Liver (tissue), 7 donors: ENCODE measurements at regions not wholly inside any gene's neighbourhood (a gene's known extent, or its start where the extent isn't known, plus 50 kb on each side); places are given as distances from the start of the nearest gene placed in this dataset.

Experiments used
- DNase-seq: peaks from one replicate; pipeline ENCODE4 v3.0.0-alpha.2; 2017; ENCODE audit warnings: low spot score
- H3K27ac ChIP-seq, 2 donors: one replicate each; pipeline ENCODE4 v1.7.0; 2013; ENCODE audit warnings: inconsistent platforms in 2 of 2, low read length in 2 of 2, control low read depth in 1 of 2, low read depth in 1 of 2, mild to moderate bottlenecking in 1 of 2
- H3K27me3 ChIP-seq, 4 donors: one replicate each; pipeline versions ENCODE4 v1.6.1 to v1.7.0; 2013; ENCODE audit warnings: low read length in 3 of 4, inconsistent platforms in 1 of 4, mild to moderate bottlenecking in 1 of 4, moderate library complexity in 1 of 4; ENCODE audit not compliant: control insufficient read depth in 4 of 4, insufficient read depth in 4 of 4
- H3K36me3 ChIP-seq, 4 donors: one replicate each; pipeline versions ENCODE4 v1.6.1 to v1.7.0; 2013; ENCODE audit warnings: low read length in 3 of 4, mild to moderate bottlenecking in 3 of 4, low read depth in 1 of 4, moderate library complexity in 1 of 4; ENCODE audit not compliant: control insufficient read depth in 4 of 4, insufficient read depth in 3 of 4
- H3K4me1 ChIP-seq, 4 donors: one replicate each; pipeline versions ENCODE4 v1.6.1 to v1.7.0; 2013; ENCODE audit warnings: low read length in 3 of 4, mild to moderate bottlenecking in 3 of 4, moderate library complexity in 1 of 4; ENCODE audit not compliant: control insufficient read depth in 4 of 4, insufficient read depth in 4 of 4
- H3K4me3 ChIP-seq, 3 donors: one replicate each; pipeline versions ENCODE4 v1.6.1 to v1.7.0; 2013; ENCODE audit warnings: low read length in 3 of 3, control low read depth in 1 of 3, low read depth in 1 of 3, mild to moderate bottlenecking in 1 of 3
- H3K9ac ChIP-seq, 2 donors: one replicate each; pipeline ENCODE4 v1.7.0; 2013; ENCODE audit warnings: low read length in 2 of 2, mild to moderate bottlenecking in 2 of 2, moderate library complexity in 2 of 2, control low read depth in 1 of 2, low read depth in 1 of 2
- H3K9me3 ChIP-seq, 4 donors: one replicate each; pipeline versions ENCODE4 v1.6.1 to v1.7.0; 2013; ENCODE audit warnings: low read length in 3 of 4; ENCODE audit not compliant: control insufficient read depth in 4 of 4
- EGR1 ChIP-seq, 2 donors: IDR thresholded peaks; 2 replicates each; pipeline ENCODE4 v1.6.1; 2016 to 2018; ENCODE audit warnings: antibody characterized with exemption in 2 of 2, low read depth in 2 of 2
- FOXA1 ChIP-seq: IDR thresholded peaks from 2 replicates; pipeline ENCODE4 v1.6.1; 2016; ENCODE audit warnings: antibody characterized with exemption
- FOXA2 ChIP-seq: IDR thresholded peaks from 2 replicates; pipeline ENCODE4 v1.6.1; 2016; ENCODE audit warnings: antibody characterized with exemption
- HNF4A ChIP-seq, 2 donors: conservative IDR thresholded peaks; 2 replicates each; pipeline ENCODE4 v1.6.1; 2016; ENCODE audit warnings: antibody characterized with exemption in 2 of 2, mild to moderate bottlenecking in 2 of 2
- JUND ChIP-seq, 2 donors: IDR thresholded peaks; 2 replicates each; pipeline ENCODE4 v1.6.1; 2016; ENCODE audit warnings: antibody characterized with exemption in 2 of 2
- NR2F2 ChIP-seq: IDR thresholded peaks from 2 replicates; pipeline ENCODE4 v1.6.1; 2016; ENCODE audit warnings: antibody characterized with exemption
- RAD21 ChIP-seq, 2 donors: IDR thresholded peaks; 2 replicates each; pipeline ENCODE4 v1.6.1; 2016; ENCODE audit warnings: antibody characterized with exemption in 2 of 2, mild to moderate bottlenecking in 2 of 2
- RXRA ChIP-seq, 2 donors: IDR thresholded peaks; 2 replicates each; pipeline ENCODE4 v1.6.1; 2017 to 2018; ENCODE audit warnings: antibody characterized with exemption in 2 of 2, mild to moderate bottlenecking in 1 of 2
- SP1 ChIP-seq: IDR thresholded peaks from 2 replicates; pipeline ENCODE4 v1.6.1; 2018; ENCODE audit warnings: antibody characterized with exemption, mild to moderate bottlenecking
- TAF1 ChIP-seq: conservative IDR thresholded peaks from 2 replicates; pipeline ENCODE4 v1.6.1; 2016; ENCODE audit warnings: antibody characterized with exemption, mild to moderate bottlenecking
- YY1 ChIP-seq: IDR thresholded peaks from 2 replicates; pipeline ENCODE4 v1.6.1; 2016; ENCODE audit warnings: antibody characterized with exemption, mild to moderate bottlenecking
- WGBS: extraction: QIAGEN DNeasy Blood & Tissue Kit; methylation state at CpG from one replicate; pipeline ENCODE4 v1.1.7; 2013; 5-methylcytosine and 5-hydroxymethylcytosine counted together
- TF ChIP-seq, protein P1 (sequence below): IDR thresholded peaks from 2 replicates; pipeline ENCODE4 v1.6.1; 2016; ENCODE audit warnings: antibody characterized with exemption, mild to moderate bottlenecking
- TF ChIP-seq, protein P2 (sequence below): IDR thresholded peaks from 2 replicates; pipeline ENCODE4 v1.6.1; 2016; ENCODE audit warnings: antibody characterized with exemption
- TF ChIP-seq, protein P3 (sequence below): IDR thresholded peaks from 2 replicates; pipeline ENCODE4 v1.6.1; 2016; ENCODE audit warnings: antibody characterized with exemption
- TF ChIP-seq, protein P4 (sequence below): IDR thresholded peaks from 2 replicates; pipeline ENCODE4 v1.6.1; 2016; ENCODE audit warnings: antibody characterized with exemption
- donor health status: healthy.
- donor health status: healthy.
- donor health status: healthy.
- donor health status: healthy.

DNA sequence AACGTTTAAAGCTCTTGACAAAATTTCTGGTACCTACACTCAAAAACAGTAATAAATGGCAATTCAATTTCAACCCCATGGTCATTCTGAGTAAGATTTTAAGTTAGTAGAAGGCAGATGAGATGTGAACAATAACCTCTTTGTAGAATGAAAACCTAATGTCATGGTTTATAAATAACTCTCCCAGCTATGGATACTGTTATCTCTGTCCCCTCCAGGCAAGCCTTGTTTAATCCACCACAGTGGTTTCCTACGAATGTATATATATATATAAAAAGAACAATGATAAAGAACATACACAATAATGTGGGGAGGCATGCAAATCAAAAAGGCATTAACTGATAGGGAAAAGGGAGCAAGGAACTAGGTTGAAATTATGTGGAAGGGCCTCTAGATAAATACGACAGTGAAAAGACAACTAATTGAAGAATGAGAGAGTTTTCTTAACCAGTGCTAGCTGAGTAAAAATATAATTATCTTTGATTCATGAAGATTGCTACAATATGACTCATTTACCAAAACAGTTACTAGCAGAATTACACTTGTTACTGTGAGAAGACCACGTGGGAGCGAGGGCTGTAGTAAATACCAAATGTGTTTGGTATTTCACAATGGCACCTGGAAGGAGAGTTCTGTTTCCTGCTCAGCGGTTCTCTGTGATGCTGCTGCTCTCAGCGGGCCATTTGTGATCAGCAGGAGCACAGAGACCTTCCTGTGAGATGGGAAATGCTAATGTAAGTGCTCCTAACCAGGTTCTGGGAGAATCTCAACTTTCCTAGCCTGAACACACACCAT lies 173.7 kb downstream of the MBOAT1 start:
- Histone ChIP-seq H3K4me1 (no peaks in the 10 kb centered on the region), H3K27ac (no peak overlapping the region), H3K27me3 (no peaks in the 10 kb centered on the region), H3K9me3 (peaks cover 0 to 3% (median 0%) of the 10 kb centered on the region in 4 donors), H3K4me3 (no peak overlapping the region), H3K9ac (no peak overlapping the region), H3K36me3 (no peaks in the 10 kb centered on the region)
- TF ChIP-seq TAF1, result no peak
- TF ChIP-seq FOXA1, result no peak
- TF ChIP-seq, protein P1, sequence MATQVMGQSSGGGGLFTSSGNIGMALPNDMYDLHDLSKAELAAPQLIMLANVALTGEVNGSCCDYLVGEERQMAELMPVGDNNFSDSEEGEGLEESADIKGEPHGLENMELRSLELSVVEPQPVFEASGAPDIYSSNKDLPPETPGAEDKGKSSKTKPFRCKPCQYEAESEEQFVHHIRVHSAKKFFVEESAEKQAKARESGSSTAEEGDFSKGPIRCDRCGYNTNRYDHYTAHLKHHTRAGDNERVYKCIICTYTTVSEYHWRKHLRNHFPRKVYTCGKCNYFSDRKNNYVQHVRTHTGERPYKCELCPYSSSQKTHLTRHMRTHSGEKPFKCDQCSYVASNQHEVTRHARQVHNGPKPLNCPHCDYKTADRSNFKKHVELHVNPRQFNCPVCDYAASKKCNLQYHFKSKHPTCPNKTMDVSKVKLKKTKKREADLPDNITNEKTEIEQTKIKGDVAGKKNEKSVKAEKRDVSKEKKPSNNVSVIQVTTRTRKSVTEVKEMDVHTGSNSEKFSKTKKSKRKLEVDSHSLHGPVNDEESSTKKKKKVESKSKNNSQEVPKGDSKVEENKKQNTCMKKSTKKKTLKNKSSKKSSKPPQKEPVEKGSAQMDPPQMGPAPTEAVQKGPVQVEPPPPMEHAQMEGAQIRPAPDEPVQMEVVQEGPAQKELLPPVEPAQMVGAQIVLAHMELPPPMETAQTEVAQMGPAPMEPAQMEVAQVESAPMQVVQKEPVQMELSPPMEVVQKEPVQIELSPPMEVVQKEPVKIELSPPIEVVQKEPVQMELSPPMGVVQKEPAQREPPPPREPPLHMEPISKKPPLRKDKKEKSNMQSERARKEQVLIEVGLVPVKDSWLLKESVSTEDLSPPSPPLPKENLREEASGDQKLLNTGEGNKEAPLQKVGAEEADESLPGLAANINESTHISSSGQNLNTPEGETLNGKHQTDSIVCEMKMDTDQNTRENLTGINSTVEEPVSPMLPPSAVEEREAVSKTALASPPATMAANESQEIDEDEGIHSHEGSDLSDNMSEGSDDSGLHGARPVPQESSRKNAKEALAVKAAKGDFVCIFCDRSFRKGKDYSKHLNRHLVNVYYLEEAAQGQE, result no peak
- no peak for TF ChIP-seq EGR1 (IDR thresholded peaks at IDR 0.05; ENCODE audit: low read depth in 2 of 2)
- TF ChIP-seq NR2F2, result no peak
- TF ChIP-seq, protein P2, sequence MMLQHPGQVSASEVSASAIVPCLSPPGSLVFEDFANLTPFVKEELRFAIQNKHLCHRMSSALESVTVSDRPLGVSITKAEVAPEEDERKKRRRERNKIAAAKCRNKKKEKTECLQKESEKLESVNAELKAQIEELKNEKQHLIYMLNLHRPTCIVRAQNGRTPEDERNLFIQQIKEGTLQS, result no peak
- TF ChIP-seq YY1, result no peak
- TF ChIP-seq RXRA (IDR thresholded peaks at IDR 0.05), result no peak
- no peak for TF ChIP-seq FOXA2
- no peak for TF ChIP-seq SP1
- no peak for DNase-seq
- 69% methylated on average over 7 of the region's 7 CpGs for WGBS

DNA sequence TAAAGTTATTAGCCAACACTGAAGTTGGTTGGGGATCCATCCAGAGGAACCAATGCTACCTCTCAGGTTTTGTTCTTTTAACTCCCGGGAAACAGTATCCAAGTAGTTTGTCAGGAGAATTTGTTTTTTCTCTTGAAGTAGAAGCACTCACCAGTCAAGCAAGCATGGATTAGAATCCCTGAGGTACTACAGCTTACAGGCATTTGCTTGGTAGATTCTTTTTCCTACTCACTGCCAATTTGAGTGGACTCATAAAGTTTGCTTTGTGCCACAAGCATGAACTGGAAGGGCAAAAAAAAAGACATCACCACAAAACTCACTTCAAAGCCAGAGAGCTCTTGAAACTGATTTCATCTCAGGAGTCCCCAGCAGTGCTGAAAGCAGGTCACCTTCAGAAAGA lies 167.4 kb downstream of the MBOAT1 start:
- Histone ChIP-seq H3K27ac (no peak overlapping the region), H3K9ac (no peak overlapping the region), H3K4me1 (no peaks in the 10 kb centered on the region), H3K4me3 (no peak overlapping the region), H3K9me3 (peaks cover 0 to 3% (median 0%) of the 10 kb centered on the region in 4 donors), H3K27me3 (no peaks in the 10 kb centered on the region), H3K36me3 (no peaks in the 10 kb centered on the region)
- DNase-seq, result no peak
- 83% methylated on average over 1 of the region's 1 CpG for WGBS
- TF ChIP-seq, protein P3, sequence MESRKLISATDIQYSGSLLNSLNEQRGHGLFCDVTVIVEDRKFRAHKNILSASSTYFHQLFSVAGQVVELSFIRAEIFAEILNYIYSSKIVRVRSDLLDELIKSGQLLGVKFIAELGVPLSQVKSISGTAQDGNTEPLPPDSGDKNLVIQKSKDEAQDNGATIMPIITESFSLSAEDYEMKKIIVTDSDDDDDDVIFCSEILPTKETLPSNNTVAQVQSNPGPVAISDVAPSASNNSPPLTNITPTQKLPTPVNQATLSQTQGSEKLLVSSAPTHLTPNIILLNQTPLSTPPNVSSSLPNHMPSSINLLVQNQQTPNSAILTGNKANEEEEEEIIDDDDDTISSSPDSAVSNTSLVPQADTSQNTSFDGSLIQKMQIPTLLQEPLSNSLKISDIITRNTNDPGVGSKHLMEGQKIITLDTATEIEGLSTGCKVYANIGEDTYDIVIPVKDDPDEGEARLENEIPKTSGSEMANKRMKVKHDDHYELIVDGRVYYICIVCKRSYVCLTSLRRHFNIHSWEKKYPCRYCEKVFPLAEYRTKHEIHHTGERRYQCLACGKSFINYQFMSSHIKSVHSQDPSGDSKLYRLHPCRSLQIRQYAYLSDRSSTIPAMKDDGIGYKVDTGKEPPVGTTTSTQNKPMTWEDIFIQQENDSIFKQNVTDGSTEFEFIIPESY, result no peak
- TF ChIP-seq HNF4A (conservative IDR thresholded peaks at IDR 0.05) (no peak), RXRA (IDR thresholded peaks at IDR 0.05) (no peak), YY1 (no peak), SP1 (no peak), RAD21 (IDR thresholded peaks at IDR 0.05) (no peak), FOXA2 (no peak), JUND (IDR thresholded peaks at IDR 0.05) (no peak), NR2F2 (no peak)
- TF ChIP-seq, protein P4, sequence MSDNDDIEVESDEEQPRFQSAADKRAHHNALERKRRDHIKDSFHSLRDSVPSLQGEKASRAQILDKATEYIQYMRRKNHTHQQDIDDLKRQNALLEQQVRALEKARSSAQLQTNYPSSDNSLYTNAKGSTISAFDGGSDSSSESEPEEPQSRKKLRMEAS, result no peak
